Activated naive CD8-positive, alpha-beta T cell treated with anti-CD3 and anti-CD28 coated beads, Interleukin-2, amount 10 ng/mL, durations not matched to agents 7 days and 5 days (primary cell): ENCODE measurements at regions not wholly inside any gene's neighbourhood (a gene's known extent, or its start where the extent isn't known, plus 50 kb on each side); places are given as distances from the start of the nearest gene placed in this dataset.
"Not testable (repeated sequence)": the region's sequence is repeated elsewhere in the genome, so short reads cannot be mapped to it uniquely, and the experiment has no call there.

Experiments used
- ATAC-seq: fragments of 150-1000 bp; cut with Tn5 transposase; one replicate; pipeline ENCODE4 v1.10.0; 2021; ENCODE audit warnings: low read depth, moderate library complexity
- POLR2A ChIA-PET: fragments of 350-600 bp; sonication (Branson Sonifier 250); formaldehyde crosslinking; loops from one replicate; lab custom pipeline; 2021; ENCODE audit warnings: antibody characterized with exemption; lab: Charles Lee
- DNase-seq: peaks from one replicate; pipeline ENCODE4 v3.0.0; 2021
- H3K27ac Mint-ChIP-seq: one replicate; pipeline ENCODE4 v1.8.0; 2022; ENCODE audit warnings: mild to moderate bottlenecking, mixed read lengths
- H3K27me3 Mint-ChIP-seq: one replicate; pipeline ENCODE4 v1.8.0; 2022; ENCODE audit warnings: mild to moderate bottlenecking, moderate library complexity, mixed read lengths
- H3K36me3 Mint-ChIP-seq: one replicate; pipeline ENCODE4 v1.8.0; 2021; ENCODE audit warnings: mild to moderate bottlenecking, mixed read lengths
- H3K4me1 Mint-ChIP-seq: one replicate; pipeline ENCODE4 v1.8.0; 2021; ENCODE audit warnings: mixed read lengths
- H3K4me3 Mint-ChIP-seq: one replicate; pipeline ENCODE4 v1.8.0; 2022; ENCODE audit warnings: mild to moderate bottlenecking, moderate library complexity, mixed read lengths
- H3K9me3 Mint-ChIP-seq: one replicate; pipeline ENCODE4 v1.8.0; 2021; ENCODE audit warnings: mixed read lengths

- H3K4me3 Mint-ChIP-seq, H3K36me3 Mint-ChIP-seq, H3K27me3 Mint-ChIP-seq, DNase-seq, H3K9me3 Mint-ChIP-seq, POLR2A ChIA-PET, ATAC-seq, H3K4me1 Mint-ChIP-seq, H3K27ac Mint-ChIP-seq: not testable (repeated sequence)
Measured at GRCh38 chr15:59783774-59784520, 94.8 kb upstream of the BNIP2 start.

GRCh38 chr15:59779110-59779509 lies 90.0 kb upstream of the BNIP2 start:
- POLR2A ChIA-PET: no interaction called here
- Mint-ChIP-seq H3K4me1 (peaks cover 2% of the 10 kb centered on the region), H3K9me3 (peaks cover 6% of the 10 kb centered on the region), H3K27me3 (no peaks in the 10 kb centered on the region), H3K4me3 (no peak overlapping the region), H3K36me3 (peaks cover 7% of the 10 kb centered on the region), H3K27ac (no peak overlapping the region)
- no peak for ATAC-seq
- no peak for DNase-seq

GRCh38 chr15:59764775-59765174 lies 75.7 kb upstream of the BNIP2 start:
- Mint-ChIP-seq H3K4me3 (no peak overlapping the region), H3K36me3 (no peaks in the 10 kb centered on the region), H3K9me3 (no peaks in the 10 kb centered on the region), H3K4me1 (peaks cover 2% of the 10 kb centered on the region), H3K27me3 (no peaks in the 10 kb centered on the region), H3K27ac (no peak overlapping the region)
- POLR2A ChIA-PET: no interaction called here
- ATAC-seq (no peak), DNase-seq (no peak)

GRCh38 chr15:59762558-59762957 lies 73.4 kb upstream of the BNIP2 start:
- POLR2A ChIA-PET: no interaction called here

GRCh38 chr15:59760256-59760655 lies 71.1 kb upstream of the BNIP2 start:
- H3K9me3 Mint-ChIP-seq, H3K27me3 Mint-ChIP-seq, H3K4me3 Mint-ChIP-seq, ATAC-seq, H3K27ac Mint-ChIP-seq, H3K36me3 Mint-ChIP-seq, DNase-seq, H3K4me1 Mint-ChIP-seq: not testable (repeated sequence)
- POLR2A ChIA-PET: interaction anchor here (1.2 kb wide), 1 partner anchor 72 kb away, joined by 3 read pairs; no protein-coding TSS in a partner anchor

More at GRCh38 chr15:59762558-59762957, 73.4 kb upstream of the BNIP2 start:
- H3K4me1 Mint-ChIP-seq: peaks cover 2% of the 10 kb centered on the region
- H3K9me3 Mint-ChIP-seq: no peaks in the 10 kb centered on the region
- H3K27me3 Mint-ChIP-seq: no peaks in the 10 kb centered on the region
- DNase-seq (no peak), ATAC-seq (no peak)
- no peak overlapping the region for H3K27ac Mint-ChIP-seq
- no peaks in the 10 kb centered on the region for H3K36me3 Mint-ChIP-seq
- no peak overlapping the region for H3K4me3 Mint-ChIP-seq

- peaks cover 12% of the 10 kb centered on the region for H3K27me3 Mint-ChIP-seq
- peaks cover 9% of the 10 kb centered on the region for H3K4me1 Mint-ChIP-seq
- no peaks in the 10 kb centered on the region for H3K36me3 Mint-ChIP-seq
- no peak for DNase-seq
- no peaks in the 10 kb centered on the region for H3K9me3 Mint-ChIP-seq
- H3K27ac Mint-ChIP-seq: no peak overlapping the region
- no peak overlapping the region for H3K4me3 Mint-ChIP-seq
- ATAC-seq: peak; percentile 87
- POLR2A ChIA-PET: interaction anchor here (1.7 kb wide), 1 partner anchor 167 kb away, joined by 5 read pairs; no protein-coding TSS in a partner anchor
Measured at GRCh38 chr15:59751552-59752413, 62.7 kb upstream of the BNIP2 start.

GRCh38 chr15:59746777-59747176 lies 57.7 kb upstream of the BNIP2 start:
- H3K27ac Mint-ChIP-seq: no peak overlapping the region
- peaks cover 3% of the 10 kb centered on the region for H3K9me3 Mint-ChIP-seq
- POLR2A ChIA-PET: no interaction called here
- ATAC-seq (no peak), DNase-seq (no peak)
- no peaks in the 10 kb centered on the region for H3K36me3 Mint-ChIP-seq
- H3K4me3 Mint-ChIP-seq: no peak overlapping the region
- peaks cover 4% of the 10 kb centered on the region for H3K4me1 Mint-ChIP-seq
- peaks cover 19% of the 10 kb centered on the region for H3K27me3 Mint-ChIP-seq

GRCh38 chr15:59741274-59741906 lies 52.3 kb upstream of the BNIP2 start:
- Mint-ChIP-seq H3K27ac (no peak overlapping the region), H3K27me3 (peaks cover 10% of the 10 kb centered on the region), H3K4me3 (no peak overlapping the region), H3K36me3 (no peaks in the 10 kb centered on the region), H3K9me3 (peaks cover 3% of the 10 kb centered on the region), H3K4me1 (no peaks in the 10 kb centered on the region)
- ATAC-seq (no peak), DNase-seq (no peak)
- POLR2A ChIA-PET: no interaction called here

GRCh38 chr15:59739557-59740186 lies 50.6 kb upstream of the BNIP2 start:
- peaks cover 3% of the 10 kb centered on the region for H3K9me3 Mint-ChIP-seq
- POLR2A ChIA-PET: no interaction called here
- ATAC-seq (no peak), DNase-seq (no peak)
- H3K4me1 Mint-ChIP-seq: no peaks in the 10 kb centered on the region
- no peak overlapping the region for H3K4me3 Mint-ChIP-seq
- H3K27me3 Mint-ChIP-seq: peaks cover 9% of the 10 kb centered on the region
- no peaks in the 10 kb centered on the region for H3K36me3 Mint-ChIP-seq
- H3K27ac Mint-ChIP-seq: no peak overlapping the region
